ENCODE measurements at regions not wholly inside any gene's neighbourhood (a gene's known extent, or its start where the extent isn't known, plus 50 kb on each side); places are given as distances from the start of the nearest gene placed in this dataset.

DNA sequence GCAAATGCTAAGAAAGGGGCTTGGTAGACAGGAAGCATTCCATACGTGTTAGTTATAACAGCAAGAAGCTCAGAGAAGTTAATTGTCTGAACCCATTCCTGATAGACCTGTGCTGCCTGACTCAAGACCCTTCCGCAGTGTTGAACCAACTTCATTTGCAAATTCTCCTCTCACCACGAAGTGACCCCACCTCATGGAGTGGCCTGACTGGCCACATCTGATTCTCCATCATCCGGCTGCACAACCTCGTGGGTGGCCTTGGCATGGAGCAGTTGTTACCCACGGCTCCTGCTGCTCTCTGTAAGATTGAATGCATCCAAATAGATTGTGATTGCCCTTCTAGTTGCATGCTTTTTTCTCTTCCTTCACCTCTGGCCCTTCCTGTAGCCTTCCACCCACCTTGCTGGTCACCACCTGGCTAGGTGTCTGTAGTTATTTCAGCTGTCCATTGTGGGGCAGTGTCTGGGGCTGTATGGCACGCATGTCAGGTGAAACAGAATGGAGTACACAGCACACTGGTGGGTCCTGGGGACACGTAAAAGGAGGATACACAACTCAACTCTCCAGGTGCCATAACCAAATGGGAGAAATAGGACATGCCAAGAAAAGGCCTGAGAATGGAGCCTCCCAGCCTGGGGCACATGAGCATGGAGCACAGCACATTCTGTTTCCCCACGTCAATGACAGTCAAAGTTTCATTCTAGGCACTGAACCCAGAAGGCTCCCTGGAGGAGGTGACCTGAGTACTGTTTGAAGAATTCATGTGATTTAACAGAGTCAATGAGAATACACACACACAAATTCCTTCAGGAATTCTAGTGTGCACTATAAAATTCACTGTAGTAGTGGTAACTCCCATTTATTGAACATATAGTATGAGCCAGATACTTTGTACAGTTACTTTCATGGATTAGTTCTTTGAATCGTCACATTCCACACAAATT is 70.5 kb upstream of the PTCH1 start:
- TF ChIP-seq POLR2A (IDR thresholded peaks at IDR 0.05) (no peak), EP300 (IDR thresholded peaks at IDR 0.05) (no peak)
- TF ChIP-seq, protein P1, sequence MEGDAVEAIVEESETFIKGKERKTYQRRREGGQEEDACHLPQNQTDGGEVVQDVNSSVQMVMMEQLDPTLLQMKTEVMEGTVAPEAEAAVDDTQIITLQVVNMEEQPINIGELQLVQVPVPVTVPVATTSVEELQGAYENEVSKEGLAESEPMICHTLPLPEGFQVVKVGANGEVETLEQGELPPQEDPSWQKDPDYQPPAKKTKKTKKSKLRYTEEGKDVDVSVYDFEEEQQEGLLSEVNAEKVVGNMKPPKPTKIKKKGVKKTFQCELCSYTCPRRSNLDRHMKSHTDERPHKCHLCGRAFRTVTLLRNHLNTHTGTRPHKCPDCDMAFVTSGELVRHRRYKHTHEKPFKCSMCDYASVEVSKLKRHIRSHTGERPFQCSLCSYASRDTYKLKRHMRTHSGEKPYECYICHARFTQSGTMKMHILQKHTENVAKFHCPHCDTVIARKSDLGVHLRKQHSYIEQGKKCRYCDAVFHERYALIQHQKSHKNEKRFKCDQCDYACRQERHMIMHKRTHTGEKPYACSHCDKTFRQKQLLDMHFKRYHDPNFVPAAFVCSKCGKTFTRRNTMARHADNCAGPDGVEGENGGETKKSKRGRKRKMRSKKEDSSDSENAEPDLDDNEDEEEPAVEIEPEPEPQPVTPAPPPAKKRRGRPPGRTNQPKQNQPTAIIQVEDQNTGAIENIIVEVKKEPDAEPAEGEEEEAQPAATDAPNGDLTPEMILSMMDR (IDR thresholded peaks at IDR 0.05): no peak
